Lung (tissue), 11 donors: ENCODE measurements at regions not wholly inside any gene's neighbourhood (a gene's known extent, or its start where the extent isn't known, plus 50 kb on each side); places are given as distances from the start of the nearest gene placed in this dataset.

ENCODE experiments used
- ATAC-seq: fragments of 200-7000 bp; cut with Tn5 transposase; one replicate; pipeline ENCODE4 v1.9.1; 2020; ENCODE audit warnings: moderate number of reproducible peaks; ENCODE audit not compliant: insufficient read depth, low FRiP score
- DNase-seq, 3 donors: peaks; one replicate each; pipeline ENCODE4 v3.0.0-alpha.2; 2013 to 2017
- H3K27ac ChIP-seq, 2 donors: one replicate each; pipeline ENCODE4 v1.5.1; 2013; ENCODE audit warnings: mild to moderate bottlenecking in 2 of 2, moderate library complexity in 2 of 2, control low read depth in 1 of 2, inconsistent platforms in 1 of 2, low read depth in 1 of 2, low read length in 1 of 2
- H3K27me3 ChIP-seq, 3 donors: one replicate each; pipeline ENCODE4 v1.5.1; 2013; ENCODE audit warnings: low read length in 2 of 3; ENCODE audit not compliant: control insufficient read depth in 3 of 3, insufficient read depth in 3 of 3
- H3K36me3 ChIP-seq, 4 donors: one replicate each; pipeline ENCODE4 v1.5.1; 2013; ENCODE audit warnings: low read length in 4 of 4, mild to moderate bottlenecking in 1 of 4, moderate library complexity in 1 of 4; ENCODE audit not compliant: control insufficient read depth in 4 of 4, insufficient read depth in 4 of 4
- H3K4me1 ChIP-seq, 5 donors: one replicate each; pipeline ENCODE4 v1.5.1; 2013; ENCODE audit warnings: low read length in 5 of 5, mild to moderate bottlenecking in 2 of 5, moderate library complexity in 1 of 5; ENCODE audit not compliant: control insufficient read depth in 5 of 5, insufficient read depth in 5 of 5
- H3K4me3 ChIP-seq: one replicate; pipeline ENCODE4 v1.5.1; 2013; ENCODE audit warnings: mild to moderate bottlenecking, control low read depth, moderate library complexity
- H3K9ac ChIP-seq, 2 donors: one replicate each; pipeline ENCODE4 v1.5.1; 2013; ENCODE audit warnings: low read length in 2 of 2, control low read depth in 1 of 2; ENCODE audit not compliant: insufficient read depth in 1 of 2
- H3K9me3 ChIP-seq, 4 donors: one replicate each; pipeline ENCODE4 v1.5.1; 2013; ENCODE audit warnings: low read length in 3 of 4, mild to moderate bottlenecking in 1 of 4, moderate library complexity in 1 of 4; ENCODE audit not compliant: control insufficient read depth in 4 of 4, insufficient read depth in 3 of 4
- WGBS, 2 donors: extraction: QIAGEN DNeasy Blood & Tissue Kit; methylation state at CpG; one replicate each; pipeline ENCODE4 v1.1.7; 2013; 5-methylcytosine and 5-hydroxymethylcytosine counted together
- TF ChIP-seq, protein P1 (sequence below): IDR thresholded peaks from 2 replicates; pipeline ENCODE4 v1.5.1; 2012; ENCODE audit warnings: mild to moderate bottlenecking; ENCODE audit errors: control extremely low read depth, extremely low read depth
- donor health status: control.
- donor health status: control.
- donor health status: Bipolar disorder and iron deficiency.
- donor health status: healthy.
- donor health status: DM: yes; HTN: yes; CAD: no.

DNA sequence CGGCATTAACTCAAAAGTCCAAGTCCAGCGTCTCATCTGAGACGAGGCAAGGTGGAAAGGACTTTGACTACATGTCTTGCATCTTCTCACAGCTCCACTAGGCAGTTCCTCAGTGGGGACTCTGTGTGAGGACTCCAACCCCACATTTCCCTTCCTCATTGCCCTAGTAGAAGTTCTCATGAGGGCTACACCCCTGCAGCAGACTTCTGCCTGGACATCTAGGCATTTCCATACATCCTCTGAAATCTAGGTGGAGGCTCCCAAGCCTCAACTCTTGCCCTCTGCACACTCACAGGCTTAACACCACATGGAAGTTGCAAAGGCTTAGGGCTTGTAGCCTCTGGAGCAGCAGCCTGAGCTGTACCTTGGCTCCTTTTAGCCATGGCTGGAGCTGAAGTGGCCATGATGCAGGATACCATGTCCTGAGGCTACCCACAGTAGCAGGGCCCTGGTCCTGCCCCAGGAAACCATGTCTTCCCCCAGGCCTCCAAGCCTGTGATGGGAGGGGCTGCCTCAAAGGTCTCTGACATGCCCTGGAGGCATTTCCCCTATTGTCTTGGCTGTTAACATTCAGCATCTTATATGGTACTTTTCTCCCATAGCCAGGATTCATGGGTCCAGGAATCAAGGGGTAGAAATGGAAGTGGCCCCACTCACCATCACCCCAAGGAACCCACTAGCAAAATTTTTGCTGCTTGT is 194.6 kb upstream of the KCNG1 start:
- peaks cover 0 to 22% (median 17%) of the 10 kb centered on the region in 3 donors for H3K27me3 ChIP-seq
- H3K4me3 ChIP-seq: no peak overlapping the region
- WGBS, 2 donors: 93 to 97% methylated on average over 3 of the region's 3 CpGs
- H3K9ac ChIP-seq: no peak overlapping the region
- peaks cover 0 to 13% (median 5%) of the 10 kb centered on the region in 4 donors for H3K9me3 ChIP-seq
- TF ChIP-seq, protein P1, sequence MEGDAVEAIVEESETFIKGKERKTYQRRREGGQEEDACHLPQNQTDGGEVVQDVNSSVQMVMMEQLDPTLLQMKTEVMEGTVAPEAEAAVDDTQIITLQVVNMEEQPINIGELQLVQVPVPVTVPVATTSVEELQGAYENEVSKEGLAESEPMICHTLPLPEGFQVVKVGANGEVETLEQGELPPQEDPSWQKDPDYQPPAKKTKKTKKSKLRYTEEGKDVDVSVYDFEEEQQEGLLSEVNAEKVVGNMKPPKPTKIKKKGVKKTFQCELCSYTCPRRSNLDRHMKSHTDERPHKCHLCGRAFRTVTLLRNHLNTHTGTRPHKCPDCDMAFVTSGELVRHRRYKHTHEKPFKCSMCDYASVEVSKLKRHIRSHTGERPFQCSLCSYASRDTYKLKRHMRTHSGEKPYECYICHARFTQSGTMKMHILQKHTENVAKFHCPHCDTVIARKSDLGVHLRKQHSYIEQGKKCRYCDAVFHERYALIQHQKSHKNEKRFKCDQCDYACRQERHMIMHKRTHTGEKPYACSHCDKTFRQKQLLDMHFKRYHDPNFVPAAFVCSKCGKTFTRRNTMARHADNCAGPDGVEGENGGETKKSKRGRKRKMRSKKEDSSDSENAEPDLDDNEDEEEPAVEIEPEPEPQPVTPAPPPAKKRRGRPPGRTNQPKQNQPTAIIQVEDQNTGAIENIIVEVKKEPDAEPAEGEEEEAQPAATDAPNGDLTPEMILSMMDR: no peak
- H3K4me1 ChIP-seq: no peaks in the 10 kb centered on the region
- no peak overlapping the region for H3K27ac ChIP-seq
- ATAC-seq (no peak), DNase-seq (no peak)
- H3K36me3 ChIP-seq: no peaks in the 10 kb centered on the region

GRCh38 chr20:51216850-51217249 is 193.9 kb upstream of the KCNG1 start:
- H3K27me3 ChIP-seq: peaks cover 0 to 16% (median 11%) of the 10 kb centered on the region in 3 donors
- 68 to 75% methylated on average over 3 of the region's 3 CpGs for WGBS, 2 donors
- no peak overlapping the region for H3K27ac ChIP-seq
- H3K4me3 ChIP-seq: no peak overlapping the region
- no peak for ATAC-seq
- H3K9ac ChIP-seq: no peak overlapping the region
- no peaks in the 10 kb centered on the region for H3K36me3 ChIP-seq
- H3K4me1 ChIP-seq: no peaks in the 10 kb centered on the region
- peaks cover 0 to 13% (median 5%) of the 10 kb centered on the region in 4 donors for H3K9me3 ChIP-seq
- no peak for DNase-seq
- TF ChIP-seq, protein P1: no peak

GRCh38 chr20:51212816-51213215 is 189.9 kb upstream of the KCNG1 start:
- no peak for DNase-seq
- Histone ChIP-seq H3K4me1 (no peaks in the 10 kb centered on the region), H3K27me3 (peaks cover 0 to 3% (median 0%) of the 10 kb centered on the region in 3 donors), H3K4me3 (no peak overlapping the region), H3K27ac (no peak overlapping the region), H3K9me3 (peaks cover 0 to 13% (median 5%) of the 10 kb centered on the region in 4 donors), H3K9ac (no peak overlapping the region), H3K36me3 (no peaks in the 10 kb centered on the region)
- WGBS, 2 donors: 60 to 74% methylated on average over 3 of the region's 3 CpGs
- ATAC-seq: no peak
- TF ChIP-seq, protein P1: no peak
